Activated B cell treated with CpG ODN at 0.5 μM for 24 hours (primary cell): ENCODE measurements at regions not wholly inside any gene's neighbourhood (a gene's known extent, or its start where the extent isn't known, plus 50 kb on each side); places are given as distances from the start of the nearest gene placed in this dataset.

Experiments used
- ATAC-seq: fragments of 200-7000 bp; cut with Tn5 transposase; one replicate; pipeline ENCODE4 v1.10.0; 2021; ENCODE audit warnings: low read depth, mild to moderate bottlenecking, moderate library complexity
- CTCF ChIA-PET: fragments of 350-600 bp; sonication (Branson Sonifier 250); formaldehyde crosslinking; loops from one replicate; lab custom pipeline; 2021; ENCODE audit warnings: antibody characterized with exemption; lab: Charles Lee
- POLR2A ChIA-PET: fragments of 350-600 bp; sonication (Branson Sonifier 250); formaldehyde crosslinking; loops from one replicate; lab custom pipeline; 2021; ENCODE audit warnings: antibody characterized with exemption; lab: Charles Lee
- DNase-seq: peaks from one replicate; pipeline ENCODE4 v3.0.0; 2022
- H3K27ac Mint-ChIP-seq: one replicate; pipeline ENCODE4 v1.8.0; 2020; ENCODE audit warnings: mixed read lengths
- H3K27me3 Mint-ChIP-seq: one replicate; pipeline ENCODE4 v1.8.0; 2021; ENCODE audit warnings: mixed read lengths
- H3K36me3 Mint-ChIP-seq: one replicate; pipeline ENCODE4 v1.8.0; 2021; ENCODE audit warnings: low read depth, mixed read lengths
- H3K4me1 Mint-ChIP-seq: one replicate; pipeline ENCODE4 v1.8.0; 2021; ENCODE audit warnings: mixed read lengths
- H3K4me3 Mint-ChIP-seq: one replicate; pipeline ENCODE4 v1.8.0; 2020; ENCODE audit warnings: mild to moderate bottlenecking, mixed read lengths
- H3K9me3 Mint-ChIP-seq: one replicate; pipeline ENCODE4 v1.8.0; 2020; ENCODE audit warnings: mixed read lengths
- intact Hi-C: fragments of 100-400 bp; cut with micrococcal nuclease; formaldehyde crosslinking; loops from one replicate; pipeline ENCODE4 v1.15.1; 2024
- TF ChIP-seq, protein P1 (sequence below): fragments of 200-600 bp; IDR thresholded peaks from one replicate; pipeline ENCODE4 v1.8.0; 2022; ENCODE audit warnings: antibody characterized with exemption, mild to moderate bottlenecking

DNA sequence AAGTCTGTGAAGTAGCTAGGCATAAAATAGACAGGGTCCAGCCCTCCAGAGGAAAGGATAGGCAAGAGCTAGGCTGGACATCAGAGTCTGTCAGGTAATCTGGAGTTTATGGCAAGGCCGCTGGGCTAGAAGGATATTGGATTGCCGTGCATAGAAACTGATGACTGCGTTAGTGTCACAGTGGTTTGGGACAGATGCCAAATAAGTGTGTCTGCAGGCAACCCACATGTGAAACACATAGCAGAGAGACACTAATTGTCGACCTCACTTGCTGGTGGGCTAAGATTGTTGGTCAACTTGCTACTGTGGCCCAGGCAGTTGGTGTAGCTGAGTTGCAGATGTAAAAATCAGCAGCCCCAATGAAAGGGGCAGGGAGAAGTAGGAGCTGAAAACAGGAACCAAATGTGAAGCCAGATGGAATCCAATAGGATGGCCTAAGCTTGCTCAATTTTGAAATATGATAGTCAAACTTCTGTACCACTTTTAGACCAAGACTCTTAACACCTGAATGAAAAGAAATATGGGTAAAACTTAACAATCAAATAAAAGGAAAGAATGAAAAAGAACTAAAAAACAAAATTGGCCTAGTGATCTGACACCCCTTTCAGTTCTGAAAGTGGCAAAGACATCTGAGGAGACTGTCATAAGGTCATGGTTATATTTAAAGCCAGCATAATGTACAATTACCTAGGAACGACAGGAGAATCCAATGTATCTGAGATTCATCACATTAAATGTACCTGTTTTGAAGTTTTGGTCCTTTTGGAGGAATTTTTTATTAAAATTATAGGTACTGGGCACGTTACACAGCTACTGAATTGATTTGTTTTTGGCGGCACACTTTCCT, 243.3 kb upstream of the ACTBL2 start:
- no peak overlapping the region for H3K27ac Mint-ChIP-seq
- intact Hi-C loops, result no loop called here
- H3K36me3 Mint-ChIP-seq, result no peaks in the 10 kb centered on the region
- TF ChIP-seq, protein P1, sequence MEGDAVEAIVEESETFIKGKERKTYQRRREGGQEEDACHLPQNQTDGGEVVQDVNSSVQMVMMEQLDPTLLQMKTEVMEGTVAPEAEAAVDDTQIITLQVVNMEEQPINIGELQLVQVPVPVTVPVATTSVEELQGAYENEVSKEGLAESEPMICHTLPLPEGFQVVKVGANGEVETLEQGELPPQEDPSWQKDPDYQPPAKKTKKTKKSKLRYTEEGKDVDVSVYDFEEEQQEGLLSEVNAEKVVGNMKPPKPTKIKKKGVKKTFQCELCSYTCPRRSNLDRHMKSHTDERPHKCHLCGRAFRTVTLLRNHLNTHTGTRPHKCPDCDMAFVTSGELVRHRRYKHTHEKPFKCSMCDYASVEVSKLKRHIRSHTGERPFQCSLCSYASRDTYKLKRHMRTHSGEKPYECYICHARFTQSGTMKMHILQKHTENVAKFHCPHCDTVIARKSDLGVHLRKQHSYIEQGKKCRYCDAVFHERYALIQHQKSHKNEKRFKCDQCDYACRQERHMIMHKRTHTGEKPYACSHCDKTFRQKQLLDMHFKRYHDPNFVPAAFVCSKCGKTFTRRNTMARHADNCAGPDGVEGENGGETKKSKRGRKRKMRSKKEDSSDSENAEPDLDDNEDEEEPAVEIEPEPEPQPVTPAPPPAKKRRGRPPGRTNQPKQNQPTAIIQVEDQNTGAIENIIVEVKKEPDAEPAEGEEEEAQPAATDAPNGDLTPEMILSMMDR, result no peak
- ATAC-seq, result no peak
- DNase-seq, result no peak
- ChIA-PET CTCF (no interaction called here), POLR2A (no interaction called here)
- H3K27me3 Mint-ChIP-seq, result no peaks in the 10 kb centered on the region
- H3K4me3 Mint-ChIP-seq, result no peak overlapping the region
- peaks cover 5% of the 10 kb centered on the region for H3K9me3 Mint-ChIP-seq
- no peaks in the 10 kb centered on the region for H3K4me1 Mint-ChIP-seq

DNA sequence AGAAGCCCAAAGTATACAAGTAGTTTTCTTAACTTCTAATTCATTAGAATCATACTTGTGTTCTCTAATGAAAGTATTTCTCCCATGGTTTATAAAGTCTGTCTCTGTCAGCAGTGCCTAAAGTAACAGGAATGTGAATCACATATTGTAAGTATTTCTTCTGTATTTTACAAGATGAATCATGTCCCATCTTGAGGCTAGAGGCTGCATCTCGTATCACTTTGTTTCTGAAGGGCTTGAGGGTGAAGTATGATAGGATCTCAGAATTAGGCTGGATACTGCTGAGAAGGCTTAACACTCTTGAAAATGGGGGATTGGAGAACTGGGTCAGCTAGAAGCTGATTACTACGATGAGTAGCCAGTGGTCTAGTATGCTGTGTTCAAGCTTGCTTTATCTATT, 242.2 kb upstream of the ACTBL2 start:
- intact Hi-C loops, result no loop called here
- CTCF ChIA-PET, result no interaction called here
- ATAC-seq (no peak), DNase-seq (no peak)
- Mint-ChIP-seq H3K4me1 (no peaks in the 10 kb centered on the region), H3K9me3 (peaks cover 5% of the 10 kb centered on the region), H3K4me3 (no peak overlapping the region), H3K27me3 (no peaks in the 10 kb centered on the region), H3K27ac (no peak overlapping the region), H3K36me3 (no peaks in the 10 kb centered on the region)
- POLR2A ChIA-PET, result no interaction called here
- TF ChIP-seq, protein P1, result no peak

- TF ChIP-seq, protein P1, result no peak
- intact Hi-C loops, result no loop called here
- ATAC-seq, result no peak
- Mint-ChIP-seq H3K36me3 (no peaks in the 10 kb centered on the region), H3K27me3 (no peaks in the 10 kb centered on the region), H3K27ac (no peak overlapping the region), H3K4me1 (no peaks in the 10 kb centered on the region), H3K4me3 (no peak overlapping the region), H3K9me3 (no peaks in the 10 kb centered on the region)
- CTCF ChIA-PET, result no interaction called here
- POLR2A ChIA-PET, result no interaction called here
- no peak for DNase-seq
Measured at GRCh38 chr5:57721226-57721625, 238.6 kb upstream of the ACTBL2 start.

- Mint-ChIP-seq H3K27me3 (no peaks in the 10 kb centered on the region), H3K9me3 (no peaks in the 10 kb centered on the region), H3K4me1 (no peaks in the 10 kb centered on the region), H3K27ac (no peak overlapping the region), H3K4me3 (no peak overlapping the region), H3K36me3 (no peaks in the 10 kb centered on the region)
- intact Hi-C loops, result no loop called here
- DNase-seq (no peak), ATAC-seq (no peak)
- TF ChIP-seq, protein P1, result no peak
- CTCF ChIA-PET, result no interaction called here
- POLR2A ChIA-PET, result no interaction called here
Measured at GRCh38 chr5:57720656-57721055, 238.0 kb upstream of the ACTBL2 start.

- H3K9me3 Mint-ChIP-seq, result no peaks in the 10 kb centered on the region
- H3K4me3 Mint-ChIP-seq, result no peak overlapping the region
- no peak overlapping the region for H3K27ac Mint-ChIP-seq
- H3K27me3 Mint-ChIP-seq, result no peaks in the 10 kb centered on the region
- intact Hi-C loops, result no loop called here
- DNase-seq (no peak), ATAC-seq (no peak)
- ChIA-PET POLR2A (no interaction called here), CTCF (no interaction called here)
- TF ChIP-seq, protein P1, result no peak
- H3K36me3 Mint-ChIP-seq, result no peaks in the 10 kb centered on the region
- H3K4me1 Mint-ChIP-seq, result no peaks in the 10 kb centered on the region
Measured at GRCh38 chr5:57719216-57719615, 236.6 kb upstream of the ACTBL2 start.
